D721Med (cell line): ENCODE measurements at regions not wholly inside any gene's neighbourhood (a gene's known extent, or its start where the extent isn't known, plus 50 kb on each side); places are given as distances from the start of the nearest gene placed in this dataset.

Experiments
- DNase-seq: peaks from one replicate; pipeline ENCODE4 v3.0.0; 2011; ENCODE audit warnings: low spot score; ENCODE audit not compliant: insufficient read length
- FAIRE-seq: peaks from 2 replicates; lab custom pipeline; 2011; peaks lifted over from hg19 to GRCh38; lab: Jason Lieb, UNC
- TF ChIP-seq, protein P1 (sequence below): IDR thresholded peaks from 2 replicates; pipeline ENCODE4 v1.5.1; 2012; ENCODE audit warnings: mild to moderate bottlenecking, control low read depth; ENCODE audit not compliant: insufficient read depth; ENCODE audit errors: missing control alignments

GRCh38 chr5:67578011-67578410, 381.4 kb upstream of the CD180 start:
- TF ChIP-seq, protein P1, sequence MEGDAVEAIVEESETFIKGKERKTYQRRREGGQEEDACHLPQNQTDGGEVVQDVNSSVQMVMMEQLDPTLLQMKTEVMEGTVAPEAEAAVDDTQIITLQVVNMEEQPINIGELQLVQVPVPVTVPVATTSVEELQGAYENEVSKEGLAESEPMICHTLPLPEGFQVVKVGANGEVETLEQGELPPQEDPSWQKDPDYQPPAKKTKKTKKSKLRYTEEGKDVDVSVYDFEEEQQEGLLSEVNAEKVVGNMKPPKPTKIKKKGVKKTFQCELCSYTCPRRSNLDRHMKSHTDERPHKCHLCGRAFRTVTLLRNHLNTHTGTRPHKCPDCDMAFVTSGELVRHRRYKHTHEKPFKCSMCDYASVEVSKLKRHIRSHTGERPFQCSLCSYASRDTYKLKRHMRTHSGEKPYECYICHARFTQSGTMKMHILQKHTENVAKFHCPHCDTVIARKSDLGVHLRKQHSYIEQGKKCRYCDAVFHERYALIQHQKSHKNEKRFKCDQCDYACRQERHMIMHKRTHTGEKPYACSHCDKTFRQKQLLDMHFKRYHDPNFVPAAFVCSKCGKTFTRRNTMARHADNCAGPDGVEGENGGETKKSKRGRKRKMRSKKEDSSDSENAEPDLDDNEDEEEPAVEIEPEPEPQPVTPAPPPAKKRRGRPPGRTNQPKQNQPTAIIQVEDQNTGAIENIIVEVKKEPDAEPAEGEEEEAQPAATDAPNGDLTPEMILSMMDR, result no peak
- no peak for FAIRE-seq
- DNase-seq, result no peak

- FAIRE-seq, result peak; percentile 16
These were observed 380.8 kb upstream of the CD180 start for GRCh38 chr5:67577424-67577823.

DNA sequence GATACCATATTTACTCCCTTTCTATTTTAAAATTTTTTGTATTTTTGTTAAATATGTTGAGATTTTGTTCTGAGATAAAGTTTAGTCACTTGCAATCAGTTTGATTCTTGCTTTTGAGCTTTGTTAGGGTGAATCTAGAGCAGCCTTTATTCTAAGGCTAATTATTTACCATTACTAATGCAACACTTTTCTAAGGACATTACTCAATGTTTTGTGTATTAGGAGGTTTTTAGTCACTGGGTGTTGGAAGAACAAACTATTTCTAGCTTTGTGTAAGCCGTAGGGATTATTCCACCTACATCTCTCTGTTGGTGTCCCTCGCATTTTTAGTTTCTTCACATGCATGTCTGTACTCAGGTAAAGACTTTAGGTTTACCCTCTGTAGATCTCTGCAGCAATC, 379.5 kb upstream of the CD180 start:
- FAIRE-seq (no peak), DNase-seq (no peak)
- TF ChIP-seq, protein P1, result no peak

More at GRCh38 chr5:67577424-67577823, 380.8 kb upstream of the CD180 start:
- TF ChIP-seq, protein P1, result no peak
- no peak for DNase-seq

DNA sequence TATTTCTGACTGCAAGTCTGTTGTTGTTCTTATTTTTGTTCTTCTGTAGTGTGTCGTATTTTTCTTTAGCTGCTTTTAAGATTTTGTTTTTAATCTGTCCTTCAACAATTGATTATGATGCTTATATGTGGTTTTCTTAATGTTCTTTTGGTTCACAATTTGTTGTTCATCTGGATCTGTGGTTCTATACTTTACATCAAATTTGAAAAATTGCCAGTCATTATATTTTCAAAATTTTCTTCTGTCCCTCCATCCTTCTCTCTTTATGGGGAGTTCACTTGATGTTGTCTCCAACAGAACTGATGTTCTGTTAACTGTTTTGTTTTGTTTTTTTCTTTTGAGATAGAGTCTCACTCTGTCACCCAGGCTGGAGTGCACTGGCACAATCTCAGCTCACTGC, 378.5 kb upstream of the CD180 start:
- DNase-seq (no peak), FAIRE-seq (no peak)
- TF ChIP-seq, protein P1, result no peak

- FAIRE-seq (peak; percentile 78), DNase-seq (peak; percentile 16)
- TF ChIP-seq, protein P1, result no peak
These were observed 364.7 kb upstream of the CD180 start for GRCh38 chr5:67561151-67561932.

DNA sequence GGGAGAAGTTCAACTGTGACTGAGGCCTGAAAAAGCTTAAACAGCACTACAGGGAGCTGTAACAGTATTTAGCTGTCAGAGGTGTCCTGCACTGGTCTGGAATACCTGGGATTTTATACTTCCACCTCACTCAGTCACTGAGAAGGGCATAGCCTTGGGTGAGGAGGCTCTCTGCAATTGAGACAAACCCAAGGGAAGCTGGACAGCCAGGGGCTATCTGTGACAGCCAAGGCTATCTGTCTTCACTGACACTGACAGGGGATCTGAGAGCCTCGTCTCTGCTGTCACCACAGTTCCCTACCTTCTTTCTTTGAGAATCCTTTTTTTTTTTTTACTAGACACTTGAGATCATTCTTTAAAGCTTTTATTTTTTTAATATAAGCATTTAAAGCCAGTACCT, 356.2 kb upstream of the CD180 start:
- TF ChIP-seq, protein P1, result no peak
- DNase-seq, result no peak
- no peak for FAIRE-seq

DNA sequence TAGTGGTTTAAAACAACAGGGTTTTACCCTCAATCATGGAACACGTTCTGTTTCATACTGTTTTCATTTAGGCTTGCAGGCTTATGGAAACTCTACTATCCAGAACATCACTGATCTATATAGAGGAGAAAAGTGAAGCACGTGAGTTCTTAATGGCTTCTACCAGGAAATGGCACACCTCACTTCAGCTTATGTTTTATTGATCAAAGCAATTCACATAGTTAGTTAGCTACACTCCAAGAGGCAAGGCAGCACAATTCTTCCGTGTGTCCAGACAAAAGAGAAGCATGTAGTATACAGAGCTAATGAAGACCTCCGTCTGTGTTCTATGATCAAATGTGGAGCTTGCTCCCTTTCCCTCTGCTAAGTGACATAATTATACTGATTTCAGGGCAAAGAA, 353.3 kb upstream of the CD180 start:
- FAIRE-seq (no peak), DNase-seq (no peak)
- TF ChIP-seq, protein P1, result no peak
